HepG2 (cell line): ENCODE measurements at regions not wholly inside any gene's neighbourhood (a gene's known extent, or its start where the extent isn't known, plus 50 kb on each side); places are given as distances from the start of the nearest gene placed in this dataset.

Experiments used
- ATF4 ChIP-seq, 2 experiments: fragments of 450-650 bp in 1 of 2; sonication (generic) in 1 of 2; formaldehyde crosslinking; IDR thresholded peaks; 2 replicates each; pipeline versions ENCODE4 v1.5.0 to v1.8.0; 2020 to 2022; ENCODE audit warnings: mild to moderate bottlenecking in 1 of 2, missing genetic modification reagents in 1 of 2
- CCAR2 ChIP-seq: fragments of 200-400 bp; formaldehyde crosslinking; optimal IDR thresholded peaks from 2 replicates; pipeline ENCODE3; 2018; ENCODE audit warnings: low read depth, mild to moderate bottlenecking, low read length, moderate library complexity
- FIP1L1 ChIP-seq: fragments of 200-400 bp; formaldehyde crosslinking; IDR thresholded peaks from 2 replicates; pipeline ENCODE4 v1.6.1; 2018; ENCODE audit warnings: low read depth, mild to moderate bottlenecking, low read length, moderate library complexity, borderline replicate concordance; ENCODE audit not compliant: insufficient read depth
- GZF1 ChIP-seq: sonication (generic); formaldehyde crosslinking; IDR thresholded peaks from 2 replicates; pipeline ENCODE4 v1.5.1; 2020; ENCODE audit warnings: mild to moderate bottlenecking, missing genetic modification reagents
- HOXA9 ChIP-seq: sonication (generic); formaldehyde crosslinking; IDR thresholded peaks from 2 replicates; pipeline ENCODE4 v1.8.1; 2022; ENCODE audit warnings: missing genetic modification reagents, mild to moderate bottlenecking, moderate library complexity, borderline replicate concordance
- IKZF1 ChIP-seq: fragments of 450-650 bp; IDR thresholded peaks from 2 replicates; pipeline ENCODE4 v1.7.1; 2016
- KDM3A ChIP-seq: IDR thresholded peaks from 2 replicates; pipeline ENCODE4 v1.6.1; 2018; ENCODE audit warnings: low read depth, missing compliant biosample characterization
- NR2F1 ChIP-seq, 2 experiments: fragments of 450-650 bp in 1 of 2; formaldehyde crosslinking in 1 of 2; IDR thresholded peaks; 2 replicates each; pipeline versions ENCODE4 v1.5.0 to v1.6.1; 2016 to 2020; ENCODE audit warnings: mild to moderate bottlenecking in 1 of 2, missing compliant biosample characterization in 1 of 2, missing genetic modification reagents in 1 of 2, moderate library complexity in 1 of 2
- PRPF4 ChIP-seq: fragments of 200-400 bp; formaldehyde crosslinking; IDR thresholded peaks from 2 replicates; pipeline ENCODE4 v1.6.1; 2016; ENCODE audit warnings: low read length, low read depth; ENCODE audit not compliant: poor library complexity, severe bottlenecking
- ZSCAN9 ChIP-seq: IDR thresholded peaks from 2 replicates; pipeline ENCODE4 v1.6.1; 2016; ENCODE audit warnings: borderline replicate concordance
- TF ChIP-seq, protein P1 (sequence below): sonication (generic); formaldehyde crosslinking; IDR thresholded peaks from 2 replicates; pipeline ENCODE4 v1.8.1; 2023; ENCODE audit warnings: mild to moderate bottlenecking, moderate library complexity, missing genetic modification reagents
- TF ChIP-seq, protein P2 (sequence below): sonication (generic); formaldehyde crosslinking; IDR thresholded peaks from 2 replicates; pipeline ENCODE4 v1.4.0; 2020; ENCODE audit warnings: missing genetic modification reagents
- TF ChIP-seq, protein P3 (sequence below): sonication (generic); formaldehyde crosslinking; IDR thresholded peaks from 2 replicates; pipeline ENCODE4 v1.4.0; 2020; ENCODE audit warnings: mild to moderate bottlenecking, missing genetic modification reagents

DNA sequence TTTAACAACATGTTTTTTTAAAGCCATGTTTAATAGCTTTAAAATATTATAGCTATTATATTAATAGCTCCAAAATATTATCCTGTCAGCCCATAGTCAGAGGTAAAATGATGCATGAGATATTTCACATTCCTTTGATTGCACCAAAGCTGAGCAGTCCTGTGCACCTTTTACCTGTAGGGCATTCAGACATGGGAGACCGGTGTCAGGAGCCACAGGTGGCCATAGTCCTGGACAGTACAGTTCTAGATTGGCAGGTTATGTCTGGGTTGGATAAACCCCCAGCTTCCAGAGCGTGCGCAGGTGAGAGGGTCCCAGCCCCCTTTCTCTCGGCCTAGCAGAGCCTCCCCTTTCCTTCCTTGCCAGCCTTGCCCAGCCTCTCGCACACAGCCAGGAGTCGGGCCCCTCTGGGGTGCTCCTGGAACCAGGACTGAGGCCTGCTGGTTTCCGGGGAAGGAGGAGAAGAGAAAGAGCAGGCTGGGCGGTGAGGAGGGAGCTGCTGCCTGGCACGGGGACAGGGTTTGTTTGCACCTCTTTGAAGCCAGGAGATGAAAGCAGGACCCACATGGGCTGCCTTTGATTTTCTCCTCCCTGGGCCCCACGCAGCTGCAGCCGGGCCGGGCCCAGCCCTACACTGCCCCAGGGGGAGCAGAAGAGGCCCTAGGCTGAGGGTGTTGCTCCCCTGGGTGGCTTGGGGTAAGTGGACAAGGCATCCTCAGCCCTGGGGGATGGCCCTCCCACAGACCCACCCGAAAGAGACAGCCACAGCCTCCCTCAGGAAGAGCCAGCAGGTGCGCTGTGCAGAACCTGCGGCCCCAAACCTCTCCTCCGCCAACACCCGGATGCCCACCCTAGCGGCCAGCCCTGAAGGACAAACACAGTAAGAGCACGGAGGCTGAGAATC is 75.2 kb upstream of the TARDBP start (continued):
- TF ChIP-seq FIP1L1, result no peak
- TF ChIP-seq KDM3A (CRISPR knock-in tag), result no peak
- TF ChIP-seq NR2F1 (CRISPR knock-in tag; IDR thresholded peaks at IDR 0.05), result no peak
- no peak for TF ChIP-seq IKZF1
- no peak for TF ChIP-seq PRPF4
- TF ChIP-seq, protein P1, sequence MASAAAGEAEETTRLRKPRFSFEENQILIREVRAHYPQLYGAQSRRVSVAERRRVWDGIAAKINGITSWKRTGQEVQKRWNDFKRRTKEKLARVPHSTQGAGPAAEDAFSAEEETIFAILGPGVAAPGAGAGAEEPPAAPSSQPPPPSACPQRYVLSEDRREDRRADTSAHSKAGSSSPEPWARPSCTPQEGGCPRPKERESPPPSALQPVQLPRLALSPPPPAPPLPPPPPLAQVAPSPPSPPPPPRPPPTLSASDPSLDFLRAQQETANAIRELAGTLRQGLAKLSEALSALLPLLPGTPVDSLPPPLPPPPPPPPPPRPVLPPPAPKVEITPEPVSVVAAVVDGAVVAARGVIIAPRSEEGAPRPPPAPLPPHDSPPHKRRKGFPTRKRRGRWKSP (CRISPR knock-in tag), result peak; percentile 48; the same call in 1 of the 2 replicates
- TF ChIP-seq, protein P2, sequence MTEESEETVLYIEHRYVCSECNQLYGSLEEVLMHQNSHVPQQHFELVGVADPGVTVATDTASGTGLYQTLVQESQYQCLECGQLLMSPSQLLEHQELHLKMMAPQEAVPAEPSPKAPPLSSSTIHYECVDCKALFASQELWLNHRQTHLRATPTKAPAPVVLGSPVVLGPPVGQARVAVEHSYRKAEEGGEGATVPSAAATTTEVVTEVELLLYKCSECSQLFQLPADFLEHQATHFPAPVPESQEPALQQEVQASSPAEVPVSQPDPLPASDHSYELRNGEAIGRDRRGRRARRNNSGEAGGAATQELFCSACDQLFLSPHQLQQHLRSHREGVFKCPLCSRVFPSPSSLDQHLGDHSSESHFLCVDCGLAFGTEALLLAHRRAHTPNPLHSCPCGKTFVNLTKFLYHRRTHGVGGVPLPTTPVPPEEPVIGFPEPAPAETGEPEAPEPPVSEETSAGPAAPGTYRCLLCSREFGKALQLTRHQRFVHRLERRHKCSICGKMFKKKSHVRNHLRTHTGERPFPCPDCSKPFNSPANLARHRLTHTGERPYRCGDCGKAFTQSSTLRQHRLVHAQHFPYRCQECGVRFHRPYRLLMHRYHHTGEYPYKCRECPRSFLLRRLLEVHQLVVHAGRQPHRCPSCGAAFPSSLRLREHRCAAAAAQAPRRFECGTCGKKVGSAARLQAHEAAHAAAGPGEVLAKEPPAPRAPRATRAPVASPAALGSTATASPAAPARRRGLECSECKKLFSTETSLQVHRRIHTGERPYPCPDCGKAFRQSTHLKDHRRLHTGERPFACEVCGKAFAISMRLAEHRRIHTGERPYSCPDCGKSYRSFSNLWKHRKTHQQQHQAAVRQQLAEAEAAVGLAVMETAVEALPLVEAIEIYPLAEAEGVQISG (CRISPR knock-in tag), result peak; percentile 70
- TF ChIP-seq GZF1, result no peak
- TF ChIP-seq HOXA9 (CRISPR knock-in tag), result no peak
- TF ChIP-seq ZSCAN9 (CRISPR knock-in tag), result no peak
- peak in 1 of 2 experiments; percentile 50; a peak in 1 of 4 replicates for TF ChIP-seq ATF4 (CRISPR knock-in tag; IDR thresholded peaks at IDR 0.05)
- TF ChIP-seq, protein P3, sequence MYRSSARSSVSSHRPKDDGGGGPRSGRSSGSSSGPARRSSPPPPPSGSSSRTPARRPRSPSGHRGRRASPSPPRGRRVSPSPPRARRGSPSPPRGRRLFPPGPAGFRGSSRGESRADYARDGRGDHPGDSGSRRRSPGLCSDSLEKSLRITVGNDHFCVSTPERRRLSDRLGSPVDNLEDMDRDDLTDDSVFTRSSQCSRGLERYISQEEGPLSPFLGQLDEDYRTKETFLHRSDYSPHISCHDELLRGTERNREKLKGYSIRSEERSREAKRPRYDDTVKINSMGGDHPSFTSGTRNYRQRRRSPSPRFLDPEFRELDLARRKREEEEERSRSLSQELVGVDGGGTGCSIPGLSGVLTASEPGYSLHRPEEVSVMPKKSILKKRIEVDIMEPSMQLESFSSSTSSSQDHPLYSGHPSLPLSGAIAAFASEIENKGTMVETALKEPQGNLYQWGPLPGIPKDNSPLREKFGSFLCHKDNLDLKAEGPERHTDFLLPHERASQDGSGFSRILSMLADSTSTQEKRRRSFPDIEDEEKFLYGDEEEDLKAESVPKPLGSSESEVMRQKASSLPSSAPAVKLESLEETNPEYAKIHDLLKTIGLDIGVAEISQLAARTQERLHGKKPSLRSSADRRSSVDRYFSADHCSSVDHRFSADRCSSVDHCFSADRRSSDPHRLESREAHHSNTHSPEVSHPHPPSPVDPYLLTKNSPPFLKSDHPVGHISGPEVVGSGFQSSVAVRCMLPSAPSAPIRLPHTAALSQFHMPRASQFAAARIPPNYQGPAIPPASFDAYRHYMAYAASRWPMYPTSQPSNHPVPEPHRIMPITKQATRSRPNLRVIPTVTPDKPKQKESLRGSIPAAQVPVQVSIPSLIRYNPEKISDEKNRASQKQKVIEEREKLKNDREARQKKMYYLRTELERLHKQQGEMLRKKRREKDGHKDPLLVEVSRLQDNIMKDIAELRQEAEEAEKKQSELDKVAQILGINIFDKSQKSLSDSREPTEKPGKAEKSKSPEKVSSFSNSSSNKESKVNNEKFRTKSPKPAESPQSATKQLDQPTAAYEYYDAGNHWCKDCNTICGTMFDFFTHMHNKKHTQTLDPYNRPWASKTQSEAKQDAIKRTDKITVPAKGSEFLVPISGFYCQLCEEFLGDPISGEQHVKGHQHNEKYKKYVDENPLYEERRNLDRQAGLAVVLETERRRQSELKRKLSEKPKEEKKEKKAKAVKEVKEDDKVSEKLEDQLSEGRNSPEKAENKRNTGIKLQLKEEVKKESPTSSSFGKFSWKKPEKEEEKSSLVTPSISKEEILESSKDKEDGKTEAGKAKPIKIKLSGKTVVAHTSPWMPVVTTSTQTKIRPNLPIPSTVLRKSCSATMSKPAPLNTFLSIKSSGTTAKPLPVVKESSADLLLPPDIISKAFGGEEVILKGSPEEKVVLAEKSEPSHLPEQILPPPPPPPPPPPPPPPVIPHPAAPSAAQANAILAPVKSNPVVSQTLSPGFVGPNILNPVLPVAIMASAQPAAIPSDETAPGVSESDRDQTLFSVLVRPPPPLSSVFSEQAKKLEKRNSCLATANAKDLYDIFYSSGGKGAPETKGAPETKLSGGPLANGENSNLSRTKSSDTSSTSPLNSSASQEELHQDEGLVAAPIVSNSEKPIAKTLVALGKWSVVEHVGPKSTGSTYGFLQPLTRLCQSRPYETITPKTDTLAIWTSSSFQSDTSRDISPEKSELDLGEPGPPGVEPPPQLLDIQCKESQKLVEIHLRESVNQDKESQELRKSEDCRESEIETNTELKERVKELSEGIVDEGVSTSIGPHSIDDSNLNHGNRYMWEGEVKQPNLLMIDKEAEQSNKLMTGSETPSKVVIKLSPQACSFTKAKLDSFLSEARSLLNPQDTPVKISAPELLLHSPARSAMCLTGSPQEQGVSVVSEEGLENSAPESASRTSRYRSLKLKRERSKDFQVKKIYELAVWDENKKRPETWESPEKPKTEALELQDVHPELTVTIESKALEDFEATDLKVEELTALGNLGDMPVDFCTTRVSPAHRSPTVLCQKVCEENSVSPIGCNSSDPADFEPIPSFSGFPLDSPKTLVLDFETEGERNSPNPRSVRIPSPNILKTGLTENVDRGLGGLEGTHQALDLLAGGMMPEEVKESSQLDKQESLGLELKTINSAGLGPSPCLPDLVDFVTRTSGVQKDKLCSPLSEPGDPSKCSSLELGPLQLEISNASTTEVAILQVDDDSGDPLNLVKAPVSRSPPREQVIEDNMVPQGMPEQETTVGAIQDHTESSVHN (CRISPR knock-in tag), result no peak
- TF ChIP-seq CCAR2, result peak; percentile 77
